ENCODE measurements at regions not wholly inside any gene's neighbourhood (a gene's known extent, or its start where the extent isn't known, plus 50 kb on each side); places are given as distances from the start of the nearest gene placed in this dataset.
A peak's percentile ranks its signal among the peaks of the same experiment; 100 is the strongest.

- TF ChIP-seq ZNF462 (CRISPR knock-in tag; IDR thresholded peaks at IDR 0.05) (no peak), EZH2 (IDR thresholded peaks at IDR 0.05; ENCODE audit: low read depth, unreplicated experiment) (no peak), NANOG (IDR thresholded peaks at IDR 0.05; ENCODE audit: borderline replicate concordance) (no peak)
Measured at GRCh38 chr17:72516772-72517399, 396.1 kb downstream of the SOX9 start (continued).

- Mint-ChIP-seq H3K4me1 (peaks cover 48% of the 10 kb centered on the region), H3K36me3 (ENCODE audit: low read depth) (no peaks in the 10 kb centered on the region), H3K27ac (no peak overlapping the region), H3K27me3 (ENCODE audit: insufficient read depth, low read depth, poor library complexity) (peaks cover 3% of the 10 kb centered on the region), H3K9me3 (no peaks in the 10 kb centered on the region), H3K4me3 (no peak overlapping the region)
- DNase-seq (ENCODE audit: low spot score): no peak
- ATAC-seq: no peak
- H3K9me2 ChIP-seq (ENCODE audit: insufficient read depth): no peaks in the 10 kb centered on the region
- H4K20me1 ChIP-seq (replicated peaks; ENCODE audit: insufficient read depth): no peaks in the 10 kb centered on the region
- no peak overlapping the region for H3K27ac ChIP-seq (ENCODE audit: low read depth)
- no peaks in the 10 kb centered on the region for H3K79me2 ChIP-seq (replicated peaks; ENCODE audit: insufficient read depth)
- peak overlapping the region; percentile 63 for H2AFZ ChIP-seq
- no peaks in the 10 kb centered on the region for H3K27me3 ChIP-seq (ENCODE audit: insufficient read depth)
- H3K4me1 ChIP-seq (ENCODE audit: insufficient read depth): peaks cover 17% of the 10 kb centered on the region
- no peak overlapping the region for H3K4me3 ChIP-seq
- H3K4me2 ChIP-seq: no peak overlapping the region
- H3K36me3 ChIP-seq (ENCODE audit: insufficient read depth): no peaks in the 10 kb centered on the region
- H3F3A ChIP-seq (replicated peaks; ENCODE audit: low read depth): no peaks in the 10 kb centered on the region
- TF ChIP-seq CTCF (conservative IDR thresholded peaks at IDR 0.05; ENCODE audit: low read depth in 2 of 2) (no peak), EZH2phosphoT487 (IDR thresholded peaks at IDR 0.05; ENCODE audit: unreplicated experiment) (no peak), CREB1 (CRISPR knock-in tag; IDR thresholded peaks at IDR 0.05; ENCODE audit: low read depth) (no peak), ETS1 (IDR thresholded peaks at IDR 0.05) (no peak), STAT1 (IDR thresholded peaks at IDR 0.05; ENCODE audit: unreplicated experiment) (no peak), REST (IDR thresholded peaks at IDR 0.05; ENCODE audit: unreplicated experiment) (no peak), EZH2 (IDR thresholded peaks at IDR 0.05; ENCODE audit: low read depth, unreplicated experiment) (no peak), JUNB (IDR thresholded peaks at IDR 0.05; ENCODE audit: unreplicated experiment) (no peak), ZNF114 (CRISPR knock-in tag; IDR thresholded peaks at IDR 0.05) (no peak), NANOG (IDR thresholded peaks at IDR 0.05; ENCODE audit: borderline replicate concordance) (no peak)
Measured at GRCh38 chr17:72517413-72518158, 396.8 kb downstream of the SOX9 start.

All from GM23338 (cell line).